ENCODE measurements at regions not wholly inside any gene's neighbourhood (a gene's known extent, or its start where the extent isn't known, plus 50 kb on each side); places are given as distances from the start of the nearest gene placed in this dataset.

GRCh38 chr1:177444997-177445746 lies 274.4 kb downstream of the BRINP2 start:
- TF ChIP-seq CTCF (IDR thresholded peaks at IDR 0.05) (no peak), EZH2phosphoT487 (IDR thresholded peaks at IDR 0.05) (no peak), EZH2 (IDR thresholded peaks at IDR 0.05) (no peak)
